Mammary epithelial cell (primary cell): ENCODE measurements at regions not wholly inside any gene's neighbourhood (a gene's known extent, or its start where the extent isn't known, plus 50 kb on each side); places are given as distances from the start of the nearest gene placed in this dataset.

Experiments
- EZH2 ChIP-seq: IDR thresholded peaks from 2 replicates; pipeline ENCODE4 v1.6.1; 2012; ENCODE audit warnings: low read length, inconsistent platforms, borderline replicate concordance
- TF ChIP-seq, protein P1 (sequence below), 2 donors: IDR thresholded peaks in 1 of 2; conservative IDR thresholded peaks in 1 of 2; 2 replicates each; pipeline ENCODE4 v1.5.1; 2011 to 2012; ENCODE audit warnings: inconsistent platforms in 2 of 2, low read length in 2 of 2, mild to moderate bottlenecking in 2 of 2, control low read depth in 1 of 2, low read depth in 1 of 2; ENCODE audit not compliant: insufficient read depth in 1 of 2; ENCODE audit errors: extremely low read depth in 1 of 2

DNA sequence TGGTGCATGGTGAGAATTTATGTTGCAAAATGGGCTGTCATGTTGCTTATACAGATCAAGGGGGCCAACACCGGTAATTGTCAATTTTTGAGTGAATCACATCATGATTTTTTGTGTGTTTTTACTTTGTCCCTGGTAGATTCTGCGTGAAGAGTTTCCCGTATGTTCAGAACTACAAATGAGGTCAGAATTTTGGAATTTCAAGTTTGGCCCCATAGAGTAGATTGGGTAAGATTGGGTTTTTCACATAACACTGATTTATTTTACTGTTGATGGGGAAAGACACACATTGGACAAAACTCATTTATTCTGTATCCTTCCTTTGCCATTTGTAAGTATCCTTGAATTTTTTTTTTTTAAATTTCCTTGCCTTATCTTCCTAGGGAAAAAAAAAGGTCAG is 158.5 kb upstream of the MXRA5 start:
- TF ChIP-seq, protein P1, sequence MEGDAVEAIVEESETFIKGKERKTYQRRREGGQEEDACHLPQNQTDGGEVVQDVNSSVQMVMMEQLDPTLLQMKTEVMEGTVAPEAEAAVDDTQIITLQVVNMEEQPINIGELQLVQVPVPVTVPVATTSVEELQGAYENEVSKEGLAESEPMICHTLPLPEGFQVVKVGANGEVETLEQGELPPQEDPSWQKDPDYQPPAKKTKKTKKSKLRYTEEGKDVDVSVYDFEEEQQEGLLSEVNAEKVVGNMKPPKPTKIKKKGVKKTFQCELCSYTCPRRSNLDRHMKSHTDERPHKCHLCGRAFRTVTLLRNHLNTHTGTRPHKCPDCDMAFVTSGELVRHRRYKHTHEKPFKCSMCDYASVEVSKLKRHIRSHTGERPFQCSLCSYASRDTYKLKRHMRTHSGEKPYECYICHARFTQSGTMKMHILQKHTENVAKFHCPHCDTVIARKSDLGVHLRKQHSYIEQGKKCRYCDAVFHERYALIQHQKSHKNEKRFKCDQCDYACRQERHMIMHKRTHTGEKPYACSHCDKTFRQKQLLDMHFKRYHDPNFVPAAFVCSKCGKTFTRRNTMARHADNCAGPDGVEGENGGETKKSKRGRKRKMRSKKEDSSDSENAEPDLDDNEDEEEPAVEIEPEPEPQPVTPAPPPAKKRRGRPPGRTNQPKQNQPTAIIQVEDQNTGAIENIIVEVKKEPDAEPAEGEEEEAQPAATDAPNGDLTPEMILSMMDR (conservative IDR thresholded peaks at IDR 0.05 in 1 of 2, IDR thresholded peaks at IDR 0.05 in 1 of 2; ENCODE audit: extremely low read depth in 1 of 2, insufficient read depth in 1 of 2, low read depth in 1 of 2, low read length in 2 of 2): no peak
- no peak for TF ChIP-seq EZH2
